Calu3 (cell line): ENCODE measurements at regions not wholly inside any gene's neighbourhood (a gene's known extent, or its start where the extent isn't known, plus 50 kb on each side); places are given as distances from the start of the nearest gene placed in this dataset.

Source experiments
- BruUV-seq: library from RNA; stranded (reverse); fragments of 400-500 nt; replicated peaks from 2 replicates; lab custom pipeline; 2021; lab: Mats Ljungman, UMichigan
- CTCF ChIA-PET: fragments of 300-600 bp; sonication (Branson Sonifier 250); formaldehyde crosslinking; loops from one replicate; lab custom pipeline; 2022; ENCODE audit warnings: antibody characterized with exemption; lab: Charles Lee
- DNase-seq: peaks from one replicate; pipeline ENCODE4 v3.0.0; 2022
- H3K27ac Mint-ChIP-seq: one replicate; pipeline ENCODE4 v1.8.0; 2022; ENCODE audit warnings: mixed read lengths; ENCODE audit not compliant: unreplicated experiment
- H3K27me3 Mint-ChIP-seq: one replicate; pipeline ENCODE4 v1.8.0; 2022; ENCODE audit warnings: mixed read lengths; ENCODE audit not compliant: unreplicated experiment
- H3K36me3 Mint-ChIP-seq: one replicate; pipeline ENCODE4 v1.8.0; 2022; ENCODE audit warnings: mild to moderate bottlenecking, moderate library complexity, mixed read lengths; ENCODE audit not compliant: insufficient read depth, unreplicated experiment
- H3K4me1 Mint-ChIP-seq: one replicate; pipeline ENCODE4 v1.8.0; 2022; ENCODE audit warnings: mild to moderate bottlenecking, low read depth, mixed read lengths; ENCODE audit not compliant: unreplicated experiment
- H3K4me3 Mint-ChIP-seq: one replicate; pipeline ENCODE4 v1.8.0; 2022; ENCODE audit warnings: mild to moderate bottlenecking, low read depth, moderate library complexity, mixed read lengths; ENCODE audit not compliant: unreplicated experiment
- H3K9me3 Mint-ChIP-seq: one replicate; pipeline ENCODE4 v1.8.0; 2022; ENCODE audit warnings: low read depth, mixed read lengths; ENCODE audit not compliant: unreplicated experiment
- intact Hi-C: fragments of 100-400 bp; cut with micrococcal nuclease; formaldehyde crosslinking; loops from one replicate; pipeline ENCODE4 v1.10.0; 2022; ENCODE audit not compliant: unreplicated experiment
- TF ChIP-seq, protein P1 (sequence below): fragments of 200-600 bp; IDR thresholded peaks from one replicate; pipeline ENCODE4 v1.8.0; 2022; ENCODE audit warnings: antibody characterized with exemption; ENCODE audit not compliant: unreplicated experiment

DNA sequence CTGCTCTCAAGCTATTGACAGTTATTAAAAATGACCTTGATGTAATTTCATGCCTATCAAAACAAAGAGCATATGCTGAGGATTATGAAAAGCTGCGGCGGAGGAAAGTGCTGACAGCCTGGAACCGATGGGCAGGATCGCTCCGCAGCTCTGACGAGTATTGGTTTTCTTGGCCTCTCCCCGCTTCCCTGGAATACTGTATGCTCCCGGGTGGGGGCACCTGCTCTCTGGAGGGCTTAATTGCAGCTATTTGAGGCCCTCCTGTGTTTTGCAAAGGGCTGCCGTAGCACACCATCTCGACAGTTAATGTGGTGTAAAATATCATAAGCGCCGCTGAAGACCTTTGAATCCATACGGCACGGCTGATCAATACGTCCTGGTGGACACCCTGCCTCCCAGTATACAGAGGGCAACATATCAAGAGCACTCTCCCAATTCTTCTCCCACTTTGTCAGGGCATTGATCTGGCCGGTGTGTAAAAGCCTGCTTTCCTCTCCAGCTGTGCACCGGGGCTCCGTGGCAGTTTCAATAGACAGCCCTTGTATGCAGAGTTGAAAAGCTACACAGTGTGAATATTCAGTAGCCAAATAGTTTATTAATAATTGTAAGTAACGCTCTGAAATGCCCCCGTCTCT lies 662.4 kb downstream of the GALR1 start:
- CTCF ChIA-PET: no interaction called here
- peaks cover 13% of the 10 kb centered on the region for H3K27me3 Mint-ChIP-seq
- no peak for DNase-seq
- H3K36me3 Mint-ChIP-seq: no peaks in the 10 kb centered on the region
- BruUV-seq: no TSS peak
- TF ChIP-seq, protein P1, sequence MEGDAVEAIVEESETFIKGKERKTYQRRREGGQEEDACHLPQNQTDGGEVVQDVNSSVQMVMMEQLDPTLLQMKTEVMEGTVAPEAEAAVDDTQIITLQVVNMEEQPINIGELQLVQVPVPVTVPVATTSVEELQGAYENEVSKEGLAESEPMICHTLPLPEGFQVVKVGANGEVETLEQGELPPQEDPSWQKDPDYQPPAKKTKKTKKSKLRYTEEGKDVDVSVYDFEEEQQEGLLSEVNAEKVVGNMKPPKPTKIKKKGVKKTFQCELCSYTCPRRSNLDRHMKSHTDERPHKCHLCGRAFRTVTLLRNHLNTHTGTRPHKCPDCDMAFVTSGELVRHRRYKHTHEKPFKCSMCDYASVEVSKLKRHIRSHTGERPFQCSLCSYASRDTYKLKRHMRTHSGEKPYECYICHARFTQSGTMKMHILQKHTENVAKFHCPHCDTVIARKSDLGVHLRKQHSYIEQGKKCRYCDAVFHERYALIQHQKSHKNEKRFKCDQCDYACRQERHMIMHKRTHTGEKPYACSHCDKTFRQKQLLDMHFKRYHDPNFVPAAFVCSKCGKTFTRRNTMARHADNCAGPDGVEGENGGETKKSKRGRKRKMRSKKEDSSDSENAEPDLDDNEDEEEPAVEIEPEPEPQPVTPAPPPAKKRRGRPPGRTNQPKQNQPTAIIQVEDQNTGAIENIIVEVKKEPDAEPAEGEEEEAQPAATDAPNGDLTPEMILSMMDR: no peak
- peaks cover 23% of the 10 kb centered on the region for H3K9me3 Mint-ChIP-seq
- H3K4me1 Mint-ChIP-seq: no peaks in the 10 kb centered on the region
- H3K4me3 Mint-ChIP-seq: no peak overlapping the region
- intact Hi-C loops: loop anchor here (10.0 kb wide), 1 partner anchor 957 kb away; no protein-coding TSS in a partner anchor
- H3K27ac Mint-ChIP-seq: no peak overlapping the region

DNA sequence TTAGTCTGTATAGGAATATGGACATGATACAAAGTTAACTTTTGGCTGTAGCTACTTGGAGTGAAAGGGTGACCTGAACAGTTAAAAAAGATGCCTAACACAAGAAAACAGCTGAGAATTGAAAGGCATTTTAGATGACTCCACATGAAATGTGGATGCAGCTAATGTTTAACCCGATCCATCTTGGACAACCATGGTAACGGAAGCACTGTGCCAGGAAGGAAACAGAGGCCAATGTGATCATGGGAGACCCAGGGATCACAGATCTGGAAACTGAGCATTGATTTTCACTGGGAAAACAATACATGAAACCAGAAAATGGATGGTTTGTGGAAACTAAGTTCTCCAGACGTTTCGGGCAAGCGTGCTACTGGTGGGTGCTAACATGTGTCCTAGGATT lies 669.1 kb downstream of the GALR1 start:
- no peaks in the 10 kb centered on the region for H3K36me3 Mint-ChIP-seq
- CTCF ChIA-PET: no interaction called here
- no peaks in the 10 kb centered on the region for H3K4me1 Mint-ChIP-seq
- H3K4me3 Mint-ChIP-seq: no peak overlapping the region
- DNase-seq: no peak
- H3K27me3 Mint-ChIP-seq: no peaks in the 10 kb centered on the region
- TF ChIP-seq, protein P1: no peak
- no TSS peak for BruUV-seq
- H3K27ac Mint-ChIP-seq: no peak overlapping the region
- intact Hi-C loops: loop anchor here (10.0 kb wide), 1 partner anchor 964 kb away; no protein-coding TSS in a partner anchor
- peaks cover 19% of the 10 kb centered on the region for H3K9me3 Mint-ChIP-seq

- TF ChIP-seq, protein P1: no peak
- Mint-ChIP-seq H3K27me3 (no peaks in the 10 kb centered on the region), H3K36me3 (no peaks in the 10 kb centered on the region), H3K4me1 (no peaks in the 10 kb centered on the region), H3K9me3 (peaks cover 21% of the 10 kb centered on the region), H3K4me3 (no peak overlapping the region), H3K27ac (no peak overlapping the region)
- CTCF ChIA-PET: no interaction called here
- intact Hi-C loops: loop anchor here (10.0 kb wide), 1 partner anchor 965 kb away; no protein-coding TSS in a partner anchor
- no peak for DNase-seq
- no TSS peak for BruUV-seq
Observed at GRCh38 chr18:77919923-77920322, 670.3 kb downstream of the GALR1 start.

- TF ChIP-seq, protein P1: no peak
- BruUV-seq: no TSS peak
- H3K36me3 Mint-ChIP-seq: no peaks in the 10 kb centered on the region
- H3K27ac Mint-ChIP-seq: no peak overlapping the region
- H3K4me3 Mint-ChIP-seq: no peak overlapping the region
- intact Hi-C loops: no loop called here
- CTCF ChIA-PET: no interaction called here
- no peak for DNase-seq
- H3K9me3 Mint-ChIP-seq: peaks cover 26% of the 10 kb centered on the region
- no peaks in the 10 kb centered on the region for H3K27me3 Mint-ChIP-seq
- H3K4me1 Mint-ChIP-seq: no peaks in the 10 kb centered on the region
Observed at GRCh38 chr18:77935342-77935741, 685.7 kb downstream of the GALR1 start.
